ENCODE measurements at regions not wholly inside any gene's neighbourhood (a gene's known extent, or its start where the extent isn't known, plus 50 kb on each side); places are given as distances from the start of the nearest gene placed in this dataset.

GRCh38 chr7:42743077-42743858 lies 168.6 kb downstream of the C7orf25 start:
- TF ChIP-seq FOXM1 (IDR thresholded peaks at IDR 0.05; ENCODE audit: low read depth) = no peak
- no peak for TF ChIP-seq FOXM1 (CRISPR knock-in tag; IDR thresholded peaks at IDR 0.05; ENCODE audit: low read depth)
- TF ChIP-seq SNRNP70 (optimal IDR thresholded peaks at IDR 0.05; ENCODE audit: low read depth, low read length) = no peak
- no peak for TF ChIP-seq USF1 (CRISPR knock-in tag; IDR thresholded peaks at IDR 0.05)
- no peak for TF ChIP-seq TRIM28 (IDR thresholded peaks at IDR 0.05)
- TF ChIP-seq HDAC6 (IDR thresholded peaks at IDR 0.05; ENCODE audit: low read depth, low read length) = no peak
- no peak for TF ChIP-seq CBFB (CRISPR knock-in tag; IDR thresholded peaks at IDR 0.05)
- no peak for TF ChIP-seq CTBP1 (IDR thresholded peaks at IDR 0.05; ENCODE audit: borderline replicate concordance)
- TF ChIP-seq SMARCA4 (IDR thresholded peaks at IDR 0.05) = no peak
- no peak for TF ChIP-seq SAFB (IDR thresholded peaks at IDR 0.05; ENCODE audit: borderline replicate concordance, low read depth, low read length)
- TF ChIP-seq ZNF354B (CRISPR knock-in tag; IDR thresholded peaks at IDR 0.05) = no peak
- TF ChIP-seq E2F8 (IDR thresholded peaks at IDR 0.05; ENCODE audit: low read depth, partially characterized antibody) = no peak
- TF ChIP-seq HNRNPUL1 (IDR thresholded peaks at IDR 0.05; ENCODE audit: low read length) = no peak
- no peak for TF ChIP-seq SAP30 (IDR thresholded peaks at IDR 0.05; ENCODE audit: borderline replicate concordance, insufficient read depth, low read depth, low read length, poor library complexity, severe bottlenecking)
- no peaks in the 10 kb centered on the region for H3K27me3 ChIP-seq (ENCODE audit: control insufficient read depth in 2 of 2, insufficient read depth in 2 of 2, low read length in 2 of 2)
- H3K4me1 ChIP-seq (replicated peaks in 1 of 2; ENCODE audit: control insufficient read depth in 2 of 2, insufficient read depth in 2 of 2, low read length in 2 of 2) = no peaks in the 10 kb centered on the region
- no peak overlapping the region for H3K27ac ChIP-seq (ENCODE audit: extremely low read depth, low read depth, low read length)
- no peaks in the 10 kb centered on the region for H3K79me2 ChIP-seq (ENCODE audit: control insufficient read depth, insufficient read depth, low read length)
- no peaks in the 10 kb centered on the region for H4K20me1 ChIP-seq (replicated peaks; ENCODE audit: control insufficient read depth, insufficient read depth, low read length)
- POLR2A ChIA-PET = no interaction called here
- CTCF ChIA-PET (ENCODE audit: low intra/inter-chr PET ratio) = no interaction called here
- H3K9ac ChIP-seq (ENCODE audit: insufficient read depth in 1 of 2, low read depth in 2 of 2, low read length in 2 of 2) = no peak overlapping the region
- no peak for FAIRE-seq
- no peaks in the 10 kb centered on the region for H3K9me3 ChIP-seq (replicated peaks; ENCODE audit: control insufficient read depth, insufficient read depth, low read depth, low read length)
- no peak overlapping the region for H3K4me3 ChIP-seq
- 0% methylated on average over 2 of the region's 2 CpGs for WGBS (ENCODE audit: insufficient coverage, low coverage, missing lambda C conversion rate)
- H2AFZ ChIP-seq (ENCODE audit: low read depth, low read length) = no peak overlapping the region
- no peak for ATAC-seq
- no peaks in the 10 kb centered on the region for H3K9me1 ChIP-seq (ENCODE audit: control insufficient read depth, insufficient read depth, low read length)
- no peaks in the 10 kb centered on the region for H3K36me3 ChIP-seq (ENCODE audit: control insufficient read depth, insufficient read depth, low read length)
- intact Hi-C loops (cut with micrococcal nuclease) = no loop called here
- in situ Hi-C loops (cut with MboI) = no loop called here
- BruUV-seq (replicated peaks) = no TSS peak
- no peak overlapping the region for H3K4me2 ChIP-seq (ENCODE audit: insufficient read depth, low read length)
- no peak for DNase-seq (ENCODE audit: extremely low read depth in 1 of 4, low spot score in 3 of 4)

All from K562 (cell line).